Tibial artery (tissue), 4 donors: ENCODE measurements at regions not wholly inside any gene's neighbourhood (a gene's known extent, or its start where the extent isn't known, plus 50 kb on each side); places are given as distances from the start of the nearest gene placed in this dataset.

Source experiments
- DNase-seq, 2 donors: peaks; one replicate each; pipeline ENCODE4 v3.0.0-alpha.2; 2019
- H3K27ac ChIP-seq, 2 donors: fragments of 200-600 bp; sonication (generic) in 1 of 2; 1 replicate in 1 of 2; 2 replicates in 1 of 2; pipeline ENCODE4 v1.5.1; 2018 to 2019; ENCODE audit warnings: mild to moderate bottlenecking in 1 of 2
- H3K27me3 ChIP-seq, 2 donors: fragments of 200-600 bp; sonication (generic) in 1 of 2; one replicate each; pipeline versions ENCODE4 v1.5.1 to v1.6.0; 2016 to 2019
- H3K36me3 ChIP-seq, 3 donors: fragments of 200-600 bp; sonication (generic) in 2 of 3; one replicate each; pipeline ENCODE4 v1.5.1; 2016 to 2019; ENCODE audit warnings: mild to moderate bottlenecking in 2 of 3
- H3K4me1 ChIP-seq, 4 donors: fragments of 200-600 bp; sonication (generic) in 2 of 4; 1 replicate in 3 of 4; 2 replicates in 1 of 4; pipeline ENCODE4 v1.5.1; 2016 to 2019
- H3K4me3 ChIP-seq, 2 donors: fragments of 200-600 bp; sonication (generic) in 1 of 2; 1 replicate in 1 of 2; 2 replicates in 1 of 2; pipeline ENCODE4 v1.5.1; 2018 to 2019; ENCODE audit warnings: mild to moderate bottlenecking in 2 of 2
- H3K9me3 ChIP-seq, 3 donors: fragments of 200-600 bp; sonication (generic) in 1 of 3; one replicate each; pipeline ENCODE4 v1.5.1; 2016 to 2019
- CTCF ChIP-seq, 2 experiments: fragments of 200-600 bp in 1 of 2; fragments of 450-650 bp in 1 of 2; IDR thresholded peaks; one replicate each; pipeline ENCODE4 v1.5.1; 2017 to 2019; ENCODE audit warnings: antibody characterized with exemption in 2 of 2, mild to moderate bottlenecking in 1 of 2, moderate library complexity in 1 of 2
- intact Hi-C: fragments of 100-400 bp; cut with DNase I; formaldehyde crosslinking; loops from one replicate; pipeline ENCODE4 v1.15.0; 2023; ENCODE audit warnings: low total_unique reads

GRCh38 chr1:60952612-60953111 lies 129.7 kb upstream of the NFIA start:
- Histone ChIP-seq H3K4me1 (no peaks in the 10 kb centered on the region), H3K27me3 (no peaks in the 10 kb centered on the region), H3K4me3 (no peak overlapping the region), H3K27ac (no peak overlapping the region), H3K9me3 (no peaks in the 10 kb centered on the region), H3K36me3 (no peaks in the 10 kb centered on the region)
- no peak for DNase-seq
- intact Hi-C loops = no loop called here
- no peak for TF ChIP-seq CTCF (IDR thresholded peaks at IDR 0.05)

- H3K27ac ChIP-seq = no peak overlapping the region
- H3K4me1 ChIP-seq = no peaks in the 10 kb centered on the region
- H3K27me3 ChIP-seq = no peaks in the 10 kb centered on the region
- intact Hi-C loops = no loop called here
- TF ChIP-seq CTCF (IDR thresholded peaks at IDR 0.05) = no peak
- no peak overlapping the region for H3K4me3 ChIP-seq
- H3K36me3 ChIP-seq = no peaks in the 10 kb centered on the region
- no peaks in the 10 kb centered on the region for H3K9me3 ChIP-seq
- DNase-seq = no peak
These were observed 131.9 kb upstream of the NFIA start for GRCh38 chr1:60950224-60951063.

GRCh38 chr1:60949826-60950197 lies 132.5 kb upstream of the NFIA start:
- Histone ChIP-seq H3K36me3 (no peaks in the 10 kb centered on the region), H3K27ac (no peak overlapping the region), H3K4me1 (no peaks in the 10 kb centered on the region), H3K27me3 (peaks cover 0 to 2% of the 10 kb centered on the region in 2 donors), H3K9me3 (no peaks in the 10 kb centered on the region), H3K4me3 (no peak overlapping the region)
- intact Hi-C loops = no loop called here
- no peak for TF ChIP-seq CTCF (IDR thresholded peaks at IDR 0.05)
- DNase-seq = no peak

- no peaks in the 10 kb centered on the region for H3K4me1 ChIP-seq
- H3K4me3 ChIP-seq = no peak overlapping the region
- H3K27ac ChIP-seq = no peak overlapping the region
- peaks cover 0 to 4% of the 10 kb centered on the region in 2 donors for H3K27me3 ChIP-seq
- DNase-seq = no peak
- no peak for TF ChIP-seq CTCF (IDR thresholded peaks at IDR 0.05)
- no peaks in the 10 kb centered on the region for H3K36me3 ChIP-seq
- no peaks in the 10 kb centered on the region for H3K9me3 ChIP-seq
- intact Hi-C loops = no loop called here
These were observed 133.1 kb upstream of the NFIA start for GRCh38 chr1:60949154-60949825.

- intact Hi-C loops = no loop called here
- no peak for TF ChIP-seq CTCF (IDR thresholded peaks at IDR 0.05)
- Histone ChIP-seq H3K36me3 (no peaks in the 10 kb centered on the region), H3K27me3 (peaks cover 0 to 4% of the 10 kb centered on the region in 2 donors), H3K4me3 (no peak overlapping the region), H3K27ac (no peak overlapping the region), H3K9me3 (no peaks in the 10 kb centered on the region), H3K4me1 (no peaks in the 10 kb centered on the region)
- DNase-seq = no peak
These were observed 133.9 kb upstream of the NFIA start for GRCh38 chr1:60948486-60948885.
